Neural cell (in vitro differentiated cells): ENCODE measurements at regions not wholly inside any gene's neighbourhood (a gene's known extent, or its start where the extent isn't known, plus 50 kb on each side); places are given as distances from the start of the nearest gene placed in this dataset.

Experiments
- CTCF ChIP-seq: fragments of 450-650 bp; IDR thresholded peaks from 2 replicates; pipeline ENCODE4 v1.5.1; 2014; ENCODE audit warnings: antibody characterized with exemption, mild to moderate bottlenecking, moderate library complexity; ENCODE audit not compliant: poor library complexity, severe bottlenecking
- EZH2 ChIP-seq: fragments of 200-600, 300-800 bp; shearing (Covaris generic), sonication (generic); IDR thresholded peaks from 2 replicates; pipeline ENCODE4 v1.6.1; 2014; ENCODE audit warnings: antibody characterized with exemption, low read length, borderline replicate concordance, mild to moderate bottlenecking; ENCODE audit not compliant: insufficient read depth, poor library complexity, severe bottlenecking
- RAD21 ChIP-seq: fragments of 450-650 bp; conservative IDR thresholded peaks from 2 replicates; pipeline ENCODE4 v1.6.1; 2014; ENCODE audit warnings: antibody characterized with exemption, mild to moderate bottlenecking, moderate library complexity
- REST ChIP-seq: IDR thresholded peaks from 2 replicates; pipeline ENCODE4 v1.6.1; 2012; ENCODE audit warnings: borderline replicate concordance
- TAF1 ChIP-seq: IDR thresholded peaks from 2 replicates; pipeline ENCODE4 v1.6.1; 2012; ENCODE audit warnings: low read depth

- TF ChIP-seq EZH2 (no peak), RAD21 (no peak), TAF1 (no peak), REST (no peak), CTCF (no peak)
These were observed 52.0 kb upstream of the LHX1 start for GRCh38 chr17:36885153-36885735.
